Activated T-cell treated with anti-CD3 and anti-CD28 coated beads, Interleukin-2, amount 50 U/mL, for 1 hour (primary cell): ENCODE measurements at regions not wholly inside any gene's neighbourhood (a gene's known extent, or its start where the extent isn't known, plus 50 kb on each side); places are given as distances from the start of the nearest gene placed in this dataset.

Experiments
- DNase-seq: peaks from one replicate; pipeline ENCODE4 v3.0.0-alpha.2; 2020

GRCh38 chr12:67506739-67507138 lies 141.8 kb upstream of the DYRK2 start:
- DNase-seq = no peak

DNA sequence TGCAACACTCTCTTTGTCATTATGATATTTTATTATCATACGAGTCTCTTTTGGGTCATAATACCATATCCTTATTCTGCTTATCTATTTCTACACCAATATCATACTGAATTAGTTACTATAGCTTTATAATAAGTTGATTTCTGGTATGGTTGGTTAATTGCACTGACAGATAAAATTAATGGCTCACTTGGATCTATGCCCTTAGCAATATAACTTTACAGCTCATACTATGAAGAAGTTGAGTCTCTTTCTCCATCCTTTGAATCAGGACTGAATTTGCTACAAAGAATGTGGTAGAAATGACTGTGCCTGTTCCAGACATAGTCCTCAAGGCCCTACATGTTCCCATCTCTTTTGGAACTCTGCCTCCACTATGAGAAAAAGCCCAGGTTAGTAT lies 139.7 kb upstream of the DYRK2 start:
- no peak for DNase-seq

DNA sequence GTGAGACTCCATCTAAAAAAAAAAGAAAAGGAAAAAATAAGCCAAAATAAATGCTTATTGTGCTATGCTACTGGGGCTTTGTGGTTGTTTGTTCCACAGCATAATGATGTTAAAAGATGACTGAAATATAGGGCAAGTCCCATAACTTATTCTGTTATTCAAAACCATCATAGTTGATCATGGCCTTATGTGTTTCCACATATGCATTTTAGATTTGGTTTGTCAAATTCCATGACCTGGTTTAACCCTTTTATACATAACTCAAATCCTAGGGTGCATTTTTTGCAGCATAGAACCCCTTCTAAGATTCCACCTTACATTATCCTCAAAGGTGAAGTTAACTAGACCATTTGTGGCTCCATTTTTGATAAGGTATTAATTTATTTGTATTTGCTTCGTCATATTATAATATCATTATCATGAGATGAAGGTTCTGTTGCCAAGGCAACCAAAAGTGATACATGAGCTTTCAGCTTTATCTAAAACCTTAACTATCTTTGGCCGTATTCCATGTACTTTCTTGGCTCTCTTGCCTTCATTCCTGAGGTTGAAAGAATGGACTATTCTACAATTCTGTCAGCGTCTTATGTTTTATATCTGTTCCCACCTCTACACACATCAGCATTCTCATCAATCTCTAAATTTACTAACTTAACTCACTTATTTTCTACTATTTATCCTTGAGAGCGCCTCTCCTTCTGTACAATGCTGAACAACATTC lies 138.7 kb upstream of the DYRK2 start:
- no peak for DNase-seq

DNA sequence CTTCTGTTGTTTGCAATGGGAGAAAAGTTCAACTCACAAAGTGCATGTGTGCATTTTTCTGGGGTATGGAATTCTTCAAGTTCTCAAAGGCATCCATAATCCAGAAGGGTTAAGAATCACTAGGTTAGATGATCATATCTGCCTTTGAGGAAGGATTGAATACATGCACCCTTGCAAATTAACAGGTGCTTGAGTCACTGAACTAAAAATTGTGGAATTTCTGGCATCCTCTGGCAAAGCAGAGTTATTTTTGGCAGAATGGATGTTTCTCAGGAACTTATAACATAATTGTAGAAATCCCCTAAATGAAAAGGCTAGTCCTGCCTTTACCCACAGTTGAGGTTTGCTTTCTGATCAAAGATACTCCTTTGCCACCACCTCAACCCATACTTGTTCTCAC lies 136.5 kb upstream of the DYRK2 start:
- DNase-seq = no peak

- DNase-seq = no peak
These were observed 134.0 kb upstream of the DYRK2 start for GRCh38 chr12:67514502-67514901.

DNA sequence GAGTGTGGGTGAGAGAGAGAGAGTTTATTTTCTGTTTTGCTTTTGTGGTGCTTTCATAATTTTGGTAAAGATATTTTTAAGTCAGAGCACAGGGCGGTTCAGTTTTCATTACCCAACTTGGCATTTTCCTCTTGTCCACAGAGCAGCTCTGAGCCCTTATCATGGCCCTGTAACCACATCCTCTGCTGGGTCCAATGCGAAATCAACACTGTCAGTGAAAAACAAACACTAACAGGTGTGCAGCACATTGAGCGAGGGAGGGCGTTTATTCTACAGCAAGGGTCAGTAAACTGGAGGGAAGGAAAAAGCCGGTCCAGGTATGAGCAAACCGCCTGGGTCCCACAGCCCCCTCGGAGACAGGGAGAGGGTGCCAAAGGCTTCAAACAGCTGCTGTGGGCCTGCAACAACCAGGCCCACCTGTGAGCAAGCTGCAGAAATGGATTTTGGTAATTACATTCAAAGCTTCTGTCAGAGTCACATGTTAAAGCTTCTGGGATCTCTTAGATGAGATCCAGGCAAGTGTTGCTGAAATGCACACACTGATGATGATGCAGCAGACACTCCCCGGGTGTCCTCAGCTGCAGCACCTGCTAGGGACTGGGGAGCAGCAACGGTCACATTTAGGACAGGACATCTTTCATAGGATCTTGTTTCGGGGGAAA lies 132.7 kb upstream of the DYRK2 start:
- DNase-seq = peak; percentile 25

DNA sequence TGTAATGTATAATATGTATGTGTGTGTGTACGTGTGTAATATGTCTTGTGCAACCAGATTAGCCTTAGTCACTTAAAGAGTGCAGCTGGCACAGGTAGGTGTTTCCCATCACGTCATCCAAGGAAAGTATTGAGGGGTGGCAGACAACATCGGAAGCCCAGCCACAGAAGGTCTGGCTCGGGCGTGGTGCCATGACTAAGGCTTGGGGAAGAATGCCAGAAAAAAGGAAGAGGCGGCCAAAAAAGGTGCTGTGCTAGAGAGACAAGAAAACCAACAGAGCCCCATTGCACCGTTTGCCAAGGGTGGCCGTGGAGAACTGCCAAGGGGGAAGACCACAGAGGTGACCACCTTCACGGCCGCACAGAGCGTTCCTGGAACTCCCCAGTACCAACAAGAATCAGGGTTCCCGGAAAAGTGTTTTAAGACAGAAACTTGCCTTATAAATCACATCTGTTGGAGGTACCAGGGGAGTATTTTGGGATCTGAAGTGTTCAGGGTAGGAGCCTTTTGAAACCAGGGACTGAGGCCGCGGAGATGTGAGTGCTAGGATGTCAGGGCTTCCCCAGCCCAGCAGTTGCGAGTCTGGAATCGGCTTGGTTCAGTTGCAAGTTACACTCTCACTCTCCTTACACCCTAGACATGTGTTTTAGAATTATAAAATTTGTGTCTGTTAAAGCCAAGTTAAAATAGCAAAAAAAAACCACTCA lies 131.2 kb upstream of the DYRK2 start:
- DNase-seq = no peak

DNA sequence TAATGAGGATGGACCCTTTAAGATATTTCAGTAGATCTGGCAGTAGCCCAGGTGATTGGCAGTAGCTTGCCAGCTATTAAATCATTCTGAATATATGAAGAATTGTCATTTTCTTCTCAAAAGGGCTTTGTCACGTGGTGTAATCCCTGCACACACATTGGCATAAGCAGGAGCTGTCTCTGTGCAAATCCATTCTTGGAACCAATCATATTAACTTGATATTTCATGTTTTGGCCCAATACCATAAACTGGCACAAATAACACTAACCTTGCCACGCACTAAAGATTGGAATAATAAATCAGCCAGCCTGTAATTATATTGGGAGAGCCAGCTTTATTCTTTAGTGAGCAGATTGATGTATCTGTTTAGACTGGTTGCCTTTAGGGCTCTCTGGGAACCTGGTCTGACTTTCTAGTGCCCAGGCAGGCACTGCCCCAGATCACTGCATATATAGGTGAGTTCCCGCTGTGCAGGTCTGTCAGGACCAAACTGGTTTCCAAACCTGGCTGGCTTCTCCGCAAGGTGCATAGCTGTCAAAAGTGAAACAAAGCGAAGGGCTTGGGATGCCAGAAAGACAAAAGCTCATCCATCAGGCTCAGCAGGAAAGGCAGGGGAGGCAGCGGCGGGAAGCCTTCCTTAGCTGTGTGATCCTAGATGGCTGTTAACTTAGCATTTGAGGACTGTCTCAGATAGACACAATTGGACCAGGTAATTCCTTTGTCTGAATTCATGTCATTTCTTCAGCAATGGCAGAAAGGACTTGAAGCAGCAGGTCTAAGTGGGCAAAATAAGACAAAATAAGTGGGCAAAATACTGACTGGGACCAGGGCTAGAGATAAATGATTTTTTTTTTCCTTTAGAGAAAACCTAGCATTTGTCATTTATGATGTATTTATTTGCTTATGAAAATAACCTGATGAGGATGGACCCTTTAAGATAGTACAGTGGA lies 128.8 kb upstream of the DYRK2 start:
- DNase-seq = no peak

GRCh38 chr12:67520606-67521005 lies 127.9 kb upstream of the DYRK2 start:
- DNase-seq = no peak

DNA sequence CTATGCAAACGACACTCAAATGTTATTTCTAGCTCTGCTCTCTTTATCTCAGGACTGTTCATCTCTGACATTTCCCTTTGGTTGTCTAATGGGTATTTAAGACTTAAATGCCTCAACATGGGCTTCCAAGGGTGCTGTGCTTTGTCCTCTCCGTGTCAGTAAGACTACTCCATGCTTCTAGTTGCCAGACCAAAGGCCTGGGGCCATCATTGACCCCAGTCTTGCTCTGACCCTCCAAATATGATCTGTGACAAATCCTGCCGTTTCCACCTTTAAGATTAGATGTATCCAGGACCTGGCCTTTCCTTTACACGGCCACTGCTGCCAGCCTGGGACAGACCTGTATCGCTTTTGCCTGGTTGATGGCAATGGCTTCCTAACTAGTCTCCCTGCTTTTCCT lies 126.3 kb upstream of the DYRK2 start:
- no peak for DNase-seq

DNA sequence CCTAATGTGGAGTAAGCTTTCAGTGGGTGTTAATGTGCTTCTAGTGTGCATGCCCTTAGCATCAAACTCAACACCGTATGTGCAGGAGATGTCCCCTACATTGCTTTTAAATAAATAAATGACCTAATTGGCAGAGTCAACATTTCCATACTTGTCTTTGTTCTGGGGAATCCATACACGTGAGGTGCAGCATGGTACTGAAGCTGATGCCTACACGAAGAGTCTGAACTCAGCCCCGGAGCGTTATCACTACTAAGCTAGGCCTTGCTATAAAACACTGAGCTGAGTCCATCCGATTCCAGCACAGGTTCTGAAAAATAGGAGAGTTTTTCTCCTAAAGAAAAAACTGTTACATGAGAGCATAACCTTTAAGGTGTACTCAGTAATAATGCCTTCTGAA lies 125.0 kb upstream of the DYRK2 start:
- no peak for DNase-seq

- no peak for DNase-seq
These were observed 123.5 kb upstream of the DYRK2 start for GRCh38 chr12:67524861-67525616.

DNA sequence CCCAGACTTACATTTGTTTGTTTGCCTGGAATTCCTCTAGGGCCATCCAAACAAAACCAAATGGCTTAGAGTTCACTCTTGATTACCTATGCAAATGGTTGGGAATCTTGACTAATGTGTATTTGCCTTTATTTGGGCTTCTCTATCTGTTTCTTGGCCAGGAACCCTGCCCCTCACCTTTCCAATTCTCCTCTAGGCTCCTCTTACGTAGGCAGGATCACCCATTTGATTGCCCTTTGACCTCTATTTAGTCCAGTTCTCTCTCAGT lies 123.0 kb upstream of the DYRK2 start:
- DNase-seq = no peak

DNA sequence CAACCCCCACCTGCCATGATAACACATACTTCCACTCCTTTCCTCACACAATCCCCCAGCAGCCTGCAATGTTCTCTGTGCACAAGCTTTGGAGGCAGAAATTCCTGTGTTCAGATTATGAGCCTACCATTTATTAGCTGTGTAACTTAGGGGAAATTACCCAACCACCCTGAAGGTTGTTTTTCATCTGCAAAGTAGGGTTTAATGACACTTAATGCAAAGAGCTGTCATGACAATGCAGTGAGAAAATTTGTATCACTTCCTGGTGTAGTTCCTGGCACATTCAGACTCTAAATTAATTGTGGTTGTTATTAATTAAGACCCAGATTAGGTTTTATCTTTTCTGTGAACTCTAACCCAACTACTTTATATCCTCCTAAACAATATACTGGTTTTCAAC lies 122.4 kb upstream of the DYRK2 start:
- DNase-seq = no peak

DNA sequence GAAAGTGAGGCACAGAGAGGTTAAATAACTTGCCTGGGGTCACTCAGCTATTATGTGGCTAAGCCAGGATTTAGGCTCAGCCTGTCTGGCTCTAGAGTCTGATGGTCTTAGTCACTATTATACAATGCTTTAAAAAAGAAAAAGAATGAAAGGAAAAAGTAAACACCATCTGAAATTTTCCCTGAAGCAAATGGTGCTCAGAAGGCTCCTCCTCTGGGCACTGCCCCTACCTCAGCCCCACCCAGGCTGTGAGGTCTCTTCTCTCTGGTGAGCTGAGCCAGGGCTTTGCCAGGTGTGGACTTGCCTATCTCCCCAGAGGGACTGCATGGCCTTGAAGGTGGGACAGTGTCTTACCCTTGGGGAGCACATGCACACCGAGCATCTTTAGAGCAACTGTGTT lies 117.5 kb upstream of the DYRK2 start:
- no peak for DNase-seq

- no peak for DNase-seq
These were observed 117.0 kb upstream of the DYRK2 start for GRCh38 chr12:67531501-67531900.

DNA sequence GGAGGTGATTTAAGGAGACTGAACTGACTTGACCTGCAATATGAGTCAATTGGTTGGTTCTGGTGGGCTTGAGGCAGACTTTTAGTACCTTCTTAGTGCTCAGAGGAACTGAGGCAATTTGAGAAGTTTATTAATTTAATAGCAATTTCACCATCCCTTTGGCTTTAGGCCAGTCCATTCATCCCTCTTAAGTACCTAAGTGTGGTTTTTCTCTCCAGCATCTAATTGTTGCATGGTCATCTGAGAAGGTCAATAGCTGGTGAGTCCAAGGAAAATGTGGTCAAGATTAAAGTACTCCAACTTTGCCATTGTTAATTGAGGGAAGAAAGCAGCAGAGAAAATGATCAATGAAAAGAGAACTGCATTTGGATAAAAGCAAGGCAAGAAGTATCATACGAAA lies 115.4 kb upstream of the DYRK2 start:
- DNase-seq = no peak

DNA sequence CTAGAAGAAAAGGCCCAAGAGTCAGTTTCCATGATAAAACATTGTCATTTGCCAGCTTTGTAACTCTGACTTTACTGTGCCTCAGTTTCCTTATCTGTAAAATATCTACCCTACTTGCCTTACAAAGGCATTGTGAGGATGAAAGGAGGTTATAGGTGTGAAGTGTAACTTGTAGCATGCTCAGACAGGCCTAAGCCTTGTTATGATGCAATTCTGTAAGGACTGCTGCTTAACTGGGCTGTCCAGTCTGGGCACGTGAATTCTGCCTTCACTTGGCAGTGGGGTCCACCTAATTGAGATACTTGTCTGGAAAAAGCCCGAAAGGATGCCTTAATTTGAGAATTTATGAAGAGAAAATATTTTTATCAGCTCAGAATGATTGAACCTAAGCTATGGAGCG lies 114.5 kb upstream of the DYRK2 start:
- DNase-seq = no peak

GRCh38 chr12:67534681-67535080 lies 113.9 kb upstream of the DYRK2 start:
- DNase-seq = no peak

GRCh38 chr12:67535176-67535575 lies 113.4 kb upstream of the DYRK2 start:
- no peak for DNase-seq

- no peak for DNase-seq
These were observed 112.6 kb upstream of the DYRK2 start for GRCh38 chr12:67535971-67536370.

DNA sequence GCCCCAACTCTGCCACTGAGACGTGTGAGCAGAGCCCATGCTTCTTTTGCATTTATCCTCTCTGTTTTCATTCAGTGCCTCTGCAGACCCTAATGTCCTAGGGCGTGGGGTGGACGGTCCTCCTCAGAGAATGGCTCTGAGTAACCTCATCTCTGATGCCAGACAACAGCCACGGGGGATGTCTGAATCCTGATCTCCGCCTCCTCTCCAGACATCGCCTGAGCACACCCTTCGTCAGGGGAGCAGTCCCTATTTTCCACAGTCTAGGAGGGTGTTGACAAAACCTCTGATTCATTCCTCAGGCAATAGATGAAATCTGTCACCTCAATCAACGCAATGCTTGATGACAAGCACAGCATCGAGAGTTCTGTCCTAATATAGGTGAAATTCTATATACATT lies 109.2 kb upstream of the DYRK2 start:
- no peak for DNase-seq

DNA sequence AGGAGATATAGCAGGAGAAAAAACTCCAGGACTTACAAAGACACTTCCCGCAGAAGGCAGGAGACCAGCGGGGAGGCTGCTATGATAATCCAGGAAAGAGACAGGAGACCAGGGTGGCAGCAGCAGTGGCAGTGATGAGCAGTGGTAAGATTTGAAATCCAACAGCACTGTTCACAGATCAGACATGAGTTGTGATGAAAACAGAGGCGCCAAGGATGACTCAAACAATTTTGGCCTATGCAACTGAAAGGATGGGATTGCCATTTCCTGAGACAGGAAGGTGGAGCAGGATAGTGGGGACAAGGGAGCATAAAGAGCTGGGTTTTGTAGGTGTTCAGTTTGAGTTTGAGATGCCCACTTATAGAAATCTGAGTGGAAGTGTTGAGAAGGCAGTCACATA lies 108.6 kb upstream of the DYRK2 start:
- DNase-seq = no peak
